Fibroblast of mammary gland (primary cell): ENCODE measurements at regions not wholly inside any gene's neighbourhood (a gene's known extent, or its start where the extent isn't known, plus 50 kb on each side); places are given as distances from the start of the nearest gene placed in this dataset.

Source experiments
- DNase-seq: peaks from one replicate; pipeline ENCODE4 v3.0.0-alpha.2; 2010; ENCODE audit warnings: low read depth
- H3K4me3 ChIP-seq: 2 replicates; pipeline ENCODE4 v1.5.1; 2011; ENCODE audit warnings: low read depth, mild to moderate bottlenecking, low read length, moderate library complexity; ENCODE audit not compliant: control insufficient read depth
- CTCF ChIP-seq: conservative IDR thresholded peaks from 2 replicates; pipeline ENCODE4 v1.5.1; 2011; ENCODE audit warnings: low read depth, low read length, inconsistent platforms; ENCODE audit not compliant: control insufficient read depth, insufficient read depth

GRCh38 chr3:187570776-187571175 lies 99.4 kb downstream of the SST start:
- no peak overlapping the region for H3K4me3 ChIP-seq
- no peak for DNase-seq
- TF ChIP-seq CTCF = no peak

- TF ChIP-seq CTCF = no peak
- DNase-seq = no peak
- no peak overlapping the region for H3K4me3 ChIP-seq
Observed at GRCh38 chr3:187568171-187568570, 102.0 kb downstream of the SST start.

- H3K4me3 ChIP-seq = no peak overlapping the region
- DNase-seq = peak; percentile 51
- no peak for TF ChIP-seq CTCF
Observed at GRCh38 chr3:187567661-187568121, 102.5 kb downstream of the SST start.

GRCh38 chr3:187567021-187567420 lies 103.2 kb downstream of the SST start:
- peak; percentile 52 for DNase-seq
- no peak overlapping the region for H3K4me3 ChIP-seq
- TF ChIP-seq CTCF = no peak

GRCh38 chr3:187565701-187566100 lies 104.5 kb downstream of the SST start:
- H3K4me3 ChIP-seq = no peak overlapping the region
- DNase-seq = no peak
- TF ChIP-seq CTCF = no peak

GRCh38 chr3:187558990-187559389 lies 111.2 kb downstream of the SST start:
- DNase-seq = no peak
- no peak for TF ChIP-seq CTCF
- H3K4me3 ChIP-seq = no peak overlapping the region

GRCh38 chr3:187551416-187551815 lies 118.8 kb downstream of the SST start:
- no peak overlapping the region for H3K4me3 ChIP-seq
- peak; percentile 30 for DNase-seq
- no peak for TF ChIP-seq CTCF
